Keratinocyte (primary cell): ENCODE measurements at regions not wholly inside any gene's neighbourhood (a gene's known extent, or its start where the extent isn't known, plus 50 kb on each side); places are given as distances from the start of the nearest gene placed in this dataset.

Experiments
- CTCF ChIP-seq, 3 experiments: IDR thresholded peaks in 1 of 3; conservative IDR thresholded peaks in 1 of 3; optimal IDR thresholded peaks in 1 of 3; 2 replicates in 2 of 3; 3 replicates in 1 of 3; pipeline versions ENCODE3 to v1.5.1; 2011; ENCODE audit warnings: low read length in 3 of 3, mild to moderate bottlenecking in 3 of 3, moderate library complexity in 2 of 3, control low read depth in 1 of 3, inconsistent platforms in 1 of 3; ENCODE audit not compliant: insufficient read depth in 2 of 3; ENCODE audit errors: extremely low read depth in 1 of 3
- EZH2 ChIP-seq: IDR thresholded peaks from one replicate; pipeline ENCODE4 v1.6.1; 2012; ENCODE audit warnings: inconsistent platforms, mild to moderate bottlenecking, low read length, moderate library complexity

DNA sequence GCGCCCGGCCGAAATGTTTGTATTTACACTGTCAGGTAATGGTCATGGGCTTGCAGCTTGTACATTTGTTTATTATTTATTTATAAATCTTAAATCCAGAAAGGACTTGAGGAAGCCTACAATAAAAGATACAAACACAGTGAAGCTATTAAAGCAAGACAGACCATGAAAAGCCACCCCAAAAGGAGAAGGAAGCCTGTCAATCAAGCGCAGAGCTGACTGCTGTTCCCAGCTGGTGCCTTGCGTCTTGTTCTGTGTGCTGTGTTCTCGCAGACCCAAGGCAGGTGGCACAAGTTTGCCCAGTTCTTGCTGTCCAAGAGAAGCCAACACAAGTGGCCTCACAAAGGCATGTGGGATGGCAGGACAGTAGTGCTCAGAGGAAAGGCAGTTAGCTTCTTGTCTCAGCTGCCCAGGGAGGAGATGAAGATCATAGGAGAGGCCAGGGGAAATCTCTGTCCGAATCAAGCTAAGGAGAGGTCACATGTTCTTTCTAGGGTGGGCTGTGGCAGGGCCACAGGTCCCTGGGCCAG, 73.2 kb downstream of the SLC25A47 start:
- no peak for TF ChIP-seq CTCF (optimal IDR thresholded peaks at IDR 0.05 in 1 of 3, IDR thresholded peaks at IDR 0.05 in 1 of 3, conservative IDR thresholded peaks at IDR 0.05 in 1 of 3; ENCODE audit: extremely low read depth in 1 of 3, insufficient read depth in 2 of 3, low read length in 3 of 3)
- TF ChIP-seq EZH2: no peak
